GM21423 (cell line): ENCODE measurements at regions not wholly inside any gene's neighbourhood (a gene's known extent, or its start where the extent isn't known, plus 50 kb on each side); places are given as distances from the start of the nearest gene placed in this dataset.

Experiments
- ATAC-seq: cut with Tn5 transposase; IDR thresholded peaks from one replicate; pipeline ENCODE4 v1.9.1; 2021; ENCODE audit warnings: mild to moderate bottlenecking, moderate library complexity; ENCODE audit not compliant: unreplicated experiment

DNA sequence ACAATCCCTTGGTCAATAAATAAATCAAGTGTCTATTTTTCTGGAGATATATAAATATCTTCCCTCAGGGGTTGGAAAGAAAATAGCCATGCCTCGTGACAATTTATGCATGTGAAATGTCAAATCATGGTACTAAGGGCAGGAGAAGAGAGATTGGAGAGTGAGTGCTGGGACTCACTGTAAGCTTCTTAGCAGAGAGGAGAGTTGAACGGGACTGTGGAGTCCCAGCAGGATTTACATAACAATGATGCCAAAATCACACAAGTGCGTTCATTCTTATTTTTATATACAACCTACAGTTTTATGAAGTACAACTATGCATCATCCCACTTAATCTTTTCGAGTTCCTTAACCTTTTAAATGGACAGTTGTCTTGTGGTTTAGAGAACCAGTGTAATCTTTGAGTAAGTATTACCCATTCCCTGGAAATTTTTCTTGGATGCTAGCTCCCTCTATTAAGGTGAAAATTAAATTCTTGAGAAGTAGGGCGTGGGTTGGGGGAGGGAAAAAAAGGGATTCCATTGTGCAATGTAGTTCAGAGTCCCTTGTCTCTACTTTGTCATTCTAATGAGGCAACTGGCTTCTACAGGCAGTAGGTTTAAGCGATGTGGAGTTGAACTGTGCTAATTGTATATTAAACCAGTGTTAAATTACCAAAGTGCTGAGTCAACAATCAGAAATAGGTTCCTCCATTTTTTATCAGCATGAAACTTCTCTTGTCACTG, 143.6 kb upstream of the EPHA4 start:
- ATAC-seq: no peak

DNA sequence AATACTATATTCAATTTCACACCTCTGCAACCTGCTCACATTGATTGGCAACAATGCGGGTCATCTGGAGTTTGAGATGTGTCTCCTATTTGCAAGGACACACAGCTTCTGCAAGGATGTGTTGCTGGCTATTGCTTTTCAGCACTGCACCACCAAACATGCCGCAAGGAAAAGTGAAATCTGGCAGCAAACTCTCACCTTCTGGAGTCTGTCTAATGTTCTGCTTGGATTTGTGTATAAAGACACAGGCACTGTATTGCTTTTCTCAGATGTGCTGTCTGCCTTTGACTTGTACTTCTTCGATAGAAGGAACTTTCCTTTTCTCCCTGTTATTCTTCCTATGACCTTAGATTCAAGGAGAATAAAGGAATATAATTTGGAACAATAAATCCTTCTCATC, 138.6 kb upstream of the EPHA4 start:
- no peak for ATAC-seq

DNA sequence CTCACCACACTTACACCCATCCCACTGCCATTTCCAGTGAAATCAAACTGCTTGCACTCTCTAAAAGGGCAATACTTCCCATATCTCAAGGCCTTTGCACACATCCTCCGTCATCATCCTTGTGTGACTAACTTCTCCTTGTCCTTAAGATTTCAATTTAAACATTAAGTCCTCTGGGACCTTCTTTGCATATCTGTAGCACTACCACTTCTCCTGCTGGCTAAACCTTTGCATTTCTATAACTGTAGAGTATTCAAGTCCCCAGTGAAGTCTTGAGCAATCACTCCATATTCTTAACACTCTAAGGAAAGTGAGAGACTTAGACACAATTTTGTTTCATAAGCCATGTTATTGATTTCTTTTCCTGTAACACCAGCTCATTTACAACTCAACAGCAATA, 136.8 kb upstream of the EPHA4 start:
- ATAC-seq: no peak

GRCh38 chr2:221705185-221705877, 133.2 kb upstream of the EPHA4 start:
- ATAC-seq: no peak

DNA sequence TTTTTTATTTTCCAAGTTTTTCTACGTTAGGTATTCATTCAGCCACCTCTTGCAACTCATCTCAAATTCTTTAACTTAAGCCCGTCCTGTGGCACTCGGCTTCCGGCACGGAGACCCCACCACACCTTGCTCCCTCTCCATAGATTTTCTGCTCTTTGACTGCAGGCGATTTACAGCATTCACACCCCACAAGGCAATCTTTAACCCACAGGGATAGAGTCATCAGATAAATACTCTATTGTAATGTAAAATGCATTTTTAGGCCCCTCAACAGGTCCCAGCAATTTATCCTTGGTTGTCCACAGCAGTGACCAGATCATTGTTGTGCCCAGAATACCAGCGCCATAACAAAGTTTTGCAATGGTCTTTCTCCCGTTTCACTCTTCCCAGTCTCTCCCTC, 132.3 kb upstream of the EPHA4 start:
- no peak for ATAC-seq

DNA sequence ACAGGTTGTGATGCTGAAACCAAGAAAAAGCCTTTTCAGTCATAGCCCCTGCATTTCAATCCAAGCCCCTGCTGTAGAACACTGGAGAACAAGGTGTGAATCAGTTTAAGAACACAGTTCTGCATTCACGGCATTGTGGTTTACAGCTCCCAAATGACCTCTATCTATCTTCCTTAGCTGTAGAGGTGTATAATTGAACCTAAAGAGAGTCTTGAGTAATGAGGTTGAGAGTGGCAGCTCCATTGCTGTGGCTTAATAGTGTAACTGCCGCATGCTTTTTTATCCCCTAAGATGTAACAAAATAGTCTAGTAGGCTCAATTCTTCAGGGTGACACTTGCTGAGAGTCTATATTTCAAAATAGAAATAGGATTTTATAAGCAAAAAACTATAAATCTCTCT, 121.3 kb upstream of the EPHA4 start:
- ATAC-seq: no peak

DNA sequence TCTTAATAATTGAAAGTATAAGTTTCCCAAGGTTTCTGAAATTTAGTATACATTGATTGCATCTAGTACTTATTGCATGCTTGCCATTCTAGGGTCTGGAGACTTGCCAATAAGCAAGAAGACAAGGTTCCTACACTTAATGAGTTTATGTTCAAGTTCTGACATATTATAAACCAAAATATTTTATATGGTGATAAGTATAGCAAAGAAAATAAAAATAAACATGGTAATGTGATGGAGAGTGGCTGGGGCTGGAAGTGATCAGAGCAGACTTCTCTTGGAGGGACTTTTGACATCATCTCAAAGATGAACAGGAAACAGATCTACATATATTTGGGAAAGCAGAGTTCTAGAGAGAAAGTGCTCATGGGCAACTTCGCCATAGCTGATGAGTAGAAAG, 119.5 kb upstream of the EPHA4 start:
- ATAC-seq: no peak

- no peak for ATAC-seq
Measured at GRCh38 chr2:221689140-221689539, 117.0 kb upstream of the EPHA4 start.

GRCh38 chr2:221680548-221680947, 108.4 kb upstream of the EPHA4 start:
- no peak for ATAC-seq

GRCh38 chr2:221677688-221678087, 105.6 kb upstream of the EPHA4 start:
- no peak for ATAC-seq

DNA sequence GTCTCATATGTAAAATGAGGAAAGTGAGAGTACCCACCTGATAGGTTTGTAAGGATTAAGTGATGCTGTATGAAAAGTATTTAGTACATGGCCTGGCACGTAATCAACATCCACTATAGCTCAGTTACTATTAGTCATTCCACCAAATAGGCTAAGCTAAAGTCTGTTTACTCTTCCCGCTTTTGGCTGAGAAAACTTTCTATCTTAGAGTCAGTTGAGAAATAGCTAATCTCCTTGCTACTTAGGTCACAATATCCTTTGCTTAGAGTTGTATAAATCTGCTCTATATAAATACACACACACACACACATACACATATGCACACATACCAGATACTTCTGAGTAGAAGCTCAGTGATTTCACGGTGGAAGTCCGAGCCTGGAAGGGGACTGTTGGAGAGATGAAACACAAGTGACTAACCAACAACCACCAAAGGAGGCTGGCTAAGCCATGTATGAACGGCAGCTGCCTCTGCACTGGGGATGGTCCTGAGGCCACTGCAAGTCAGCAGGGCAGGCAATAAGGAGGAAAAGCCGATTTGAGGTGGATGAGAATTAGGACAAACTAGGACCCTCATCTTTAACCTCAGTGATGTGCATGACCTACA, 104.6 kb upstream of the EPHA4 start:
- ATAC-seq: no peak

DNA sequence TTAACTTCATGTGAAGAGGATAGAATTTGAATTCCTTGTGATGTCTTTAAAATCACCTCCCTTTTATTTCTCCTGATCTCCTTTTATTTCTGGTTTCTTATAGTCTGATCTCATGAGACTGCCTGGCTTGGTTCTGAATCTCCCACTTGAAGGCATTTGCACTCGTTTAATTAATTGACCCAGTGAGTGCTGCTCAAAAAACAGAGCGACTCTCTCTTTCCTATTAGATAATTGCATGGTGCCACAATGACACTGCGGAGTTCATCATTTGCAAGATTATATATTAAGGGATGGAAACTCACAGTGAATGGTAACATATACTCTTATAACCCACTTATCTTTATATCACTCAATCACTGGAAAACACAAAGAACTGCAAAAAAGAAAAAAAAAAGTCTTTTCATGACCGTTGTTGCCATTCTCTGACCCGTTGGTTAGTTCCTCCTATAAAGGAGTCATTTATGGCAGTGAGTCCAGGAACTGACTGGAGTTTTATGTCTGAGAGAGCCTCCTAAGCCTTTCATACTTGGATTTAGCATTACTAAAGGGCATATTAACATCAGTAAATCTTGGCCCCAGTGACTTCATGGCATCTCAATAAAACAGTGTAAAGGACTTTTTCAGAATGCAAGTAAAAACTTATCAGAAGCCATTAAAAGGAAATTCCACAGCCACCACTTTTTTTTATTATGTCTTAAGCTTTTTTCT, 103.3 kb upstream of the EPHA4 start:
- ATAC-seq: no peak

DNA sequence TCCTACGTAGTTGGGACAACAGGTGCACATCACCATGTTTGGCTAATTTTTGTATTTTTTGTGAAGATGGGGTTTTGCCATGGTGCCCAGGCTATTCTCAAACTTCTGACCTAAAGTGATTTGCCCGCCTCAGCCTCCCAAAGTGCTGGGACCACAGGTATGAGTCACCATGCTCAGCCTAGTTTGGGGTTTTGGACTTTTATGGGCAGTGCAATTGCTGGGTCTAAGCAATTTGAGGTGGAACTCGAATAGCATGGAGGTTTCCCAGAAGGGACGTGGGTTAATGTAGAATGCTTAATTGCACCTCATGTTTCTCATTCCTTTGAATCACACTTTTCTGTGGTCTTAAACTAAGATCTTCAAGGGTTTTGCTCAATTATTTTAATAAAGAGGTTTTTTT, 102.3 kb upstream of the EPHA4 start:
- ATAC-seq: no peak

DNA sequence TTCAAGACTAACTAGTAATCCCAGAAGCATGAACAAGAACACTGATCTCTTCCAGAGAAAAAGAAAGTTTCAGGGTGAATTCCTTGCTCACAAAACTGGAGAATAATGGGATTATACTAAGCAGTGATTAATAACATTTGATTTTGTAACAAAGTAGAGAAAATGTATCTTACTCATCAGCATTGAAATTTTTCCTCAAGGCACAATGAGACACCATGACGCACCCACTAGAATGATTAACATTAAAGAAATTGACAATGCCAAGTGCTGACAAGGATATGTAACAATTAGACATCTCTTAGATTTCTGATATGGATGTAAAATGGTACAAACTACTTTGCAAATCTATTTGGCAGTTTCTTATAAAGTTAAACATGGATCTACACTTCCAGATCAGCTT, 101.1 kb upstream of the EPHA4 start:
- ATAC-seq: no peak

DNA sequence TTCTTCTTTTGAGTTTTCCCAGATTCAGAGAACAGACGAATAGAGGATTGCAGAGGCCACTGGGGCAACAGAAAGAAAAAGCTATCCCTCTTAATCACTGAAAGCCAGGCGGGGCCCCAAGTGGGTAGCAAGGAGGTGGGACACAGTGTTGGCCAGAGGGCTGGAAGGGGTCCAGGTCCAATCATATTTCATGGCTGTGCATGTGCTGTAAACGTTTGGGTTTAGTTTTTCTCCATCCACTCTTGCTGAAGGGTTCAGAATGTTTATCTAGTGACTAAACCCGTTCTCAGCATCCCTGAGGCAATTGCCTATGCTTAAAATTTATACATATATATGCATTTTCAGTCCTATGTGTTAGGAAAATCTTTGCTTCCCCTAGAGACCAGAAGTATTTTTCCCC, 99.4 kb upstream of the EPHA4 start:
- ATAC-seq: no peak

DNA sequence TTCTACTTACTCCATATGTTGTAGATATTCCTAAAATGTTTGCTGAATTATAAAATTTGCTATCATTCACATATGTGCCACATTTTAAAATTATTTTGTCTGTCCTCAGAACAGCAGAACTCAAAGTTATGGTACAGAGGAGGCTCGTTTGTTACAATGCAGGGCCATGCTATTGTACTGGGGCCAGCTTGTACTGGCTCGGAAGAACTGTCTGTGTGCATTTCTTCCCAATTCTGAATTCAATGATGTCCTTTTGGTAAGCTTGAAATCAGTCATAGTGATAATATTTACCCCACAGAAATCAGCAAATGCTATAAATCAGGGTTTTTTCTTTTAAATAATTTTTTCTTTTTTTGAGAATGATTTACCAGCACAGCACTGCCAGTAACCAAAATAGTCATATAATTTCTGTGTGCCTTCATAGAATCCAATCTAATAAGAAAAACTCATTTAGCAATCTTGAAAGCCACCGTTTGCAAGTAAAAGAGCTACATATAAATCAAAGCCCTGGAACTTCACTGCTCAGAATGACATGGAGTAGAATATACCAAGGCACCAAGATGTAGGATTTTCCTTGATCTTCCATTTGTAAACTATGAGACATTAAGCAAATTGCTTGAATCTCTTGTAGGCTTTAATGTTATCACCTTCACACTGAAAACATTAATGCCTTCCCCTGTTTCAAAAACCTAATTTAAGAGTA, 90.7 kb upstream of the EPHA4 start:
- no peak for ATAC-seq

GRCh38 chr2:221657806-221658205, 85.7 kb upstream of the EPHA4 start:
- no peak for ATAC-seq

DNA sequence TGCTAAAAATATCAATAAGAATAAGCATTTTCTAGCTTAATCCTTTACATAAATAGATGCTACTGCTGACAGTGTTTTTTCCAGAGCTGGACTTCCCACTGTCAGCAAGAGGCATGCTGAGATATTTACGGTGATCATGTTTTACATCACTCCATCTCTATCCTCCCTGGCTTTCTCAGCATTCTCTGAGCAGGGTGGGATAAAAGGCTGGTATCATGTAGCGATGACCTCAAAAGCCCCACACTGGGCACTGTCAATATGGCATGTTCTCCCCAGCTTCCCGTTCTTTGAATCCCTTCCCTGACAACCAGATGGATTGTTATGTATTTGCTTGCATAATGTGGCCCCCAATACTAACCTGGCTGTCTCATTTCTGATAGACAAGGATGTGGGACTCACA, 83.2 kb upstream of the EPHA4 start:
- ATAC-seq: no peak

- no peak for ATAC-seq
Measured at GRCh38 chr2:221653182-221653581, 81.1 kb upstream of the EPHA4 start.

GRCh38 chr2:221649051-221649775, 77.1 kb upstream of the EPHA4 start:
- ATAC-seq: no peak
